SJSA1 (cell line): ENCODE measurements at regions not wholly inside any gene's neighbourhood (a gene's known extent, or its start where the extent isn't known, plus 50 kb on each side); places are given as distances from the start of the nearest gene placed in this dataset.

Source experiments
- DNase-seq, 2 experiments: peaks; one replicate each; pipeline ENCODE4 v3.0.0-alpha.2; 2015 to 2020; ENCODE audit warnings: low spot score in 2 of 2, low read depth in 1 of 2
- H3K27ac ChIP-seq: fragments of 250-450 bp; sonication (Bioruptor Pico); 2 replicates; pipeline ENCODE4 v1.5.1; 2020; ENCODE audit warnings: mild to moderate bottlenecking, moderate library complexity
- H3K27me3 ChIP-seq: fragments of 250-450 bp; sonication (Bioruptor Pico); replicated peaks from 2 replicates; pipeline ENCODE4 v1.5.1; 2020; ENCODE audit warnings: mild to moderate bottlenecking, moderate library complexity
- H3K36me3 ChIP-seq: fragments of 250-450 bp; sonication (Bioruptor Pico); 2 replicates; pipeline ENCODE4 v1.5.1; 2020; ENCODE audit warnings: mild to moderate bottlenecking
- H3K4me1 ChIP-seq: fragments of 250-450 bp; sonication (Bioruptor Pico); replicated peaks from 2 replicates; pipeline ENCODE4 v1.6.1; 2021; ENCODE audit warnings: mild to moderate bottlenecking
- H3K4me3 ChIP-seq: fragments of 250-450 bp; sonication (Bioruptor Pico); 2 replicates; pipeline ENCODE4 v1.5.1; 2020; ENCODE audit warnings: mild to moderate bottlenecking
- H3K9me3 ChIP-seq: fragments of 250-450 bp; sonication (Bioruptor Pico); replicated peaks from 2 replicates; pipeline ENCODE4 v1.5.1; 2020; ENCODE audit warnings: mild to moderate bottlenecking

GRCh38 chr4:175166020-175166419 is 247.9 kb downstream of the ADAM29 start:
- H3K4me1 ChIP-seq: no peaks in the 10 kb centered on the region
- no peaks in the 10 kb centered on the region for H3K9me3 ChIP-seq
- H3K27ac ChIP-seq: no peak overlapping the region
- no peak for DNase-seq
- H3K27me3 ChIP-seq: no peaks in the 10 kb centered on the region
- no peaks in the 10 kb centered on the region for H3K36me3 ChIP-seq
- H3K4me3 ChIP-seq: no peak overlapping the region

DNA sequence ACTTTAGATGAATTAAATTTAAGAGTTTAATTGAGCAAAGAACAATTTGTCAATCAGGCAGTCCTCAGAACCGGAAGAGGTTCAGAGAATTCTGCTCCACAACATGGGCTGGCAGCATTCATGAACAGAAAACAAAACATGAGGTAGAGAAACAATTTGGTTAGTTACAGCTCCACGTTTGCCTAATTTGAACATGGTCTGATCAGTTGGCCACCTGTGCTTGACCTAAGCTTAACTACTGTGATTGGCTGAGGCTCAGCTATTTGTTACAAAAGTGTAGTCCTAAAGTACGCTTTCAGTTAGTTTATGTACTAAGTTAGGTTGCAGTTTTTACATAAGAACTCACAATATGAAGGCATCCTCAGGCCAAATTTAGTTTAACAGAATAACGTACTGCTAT is 258.6 kb downstream of the ADAM29 start:
- Histone ChIP-seq H3K36me3 (no peaks in the 10 kb centered on the region), H3K4me3 (no peak overlapping the region), H3K27me3 (no peaks in the 10 kb centered on the region), H3K9me3 (no peaks in the 10 kb centered on the region), H3K27ac (no peak overlapping the region), H3K4me1 (no peaks in the 10 kb centered on the region)
- no peak for DNase-seq

GRCh38 chr4:175190654-175191053 is 272.5 kb downstream of the ADAM29 start:
- no peak for DNase-seq
- H3K36me3 ChIP-seq: no peaks in the 10 kb centered on the region
- H3K9me3 ChIP-seq: no peaks in the 10 kb centered on the region
- no peak overlapping the region for H3K4me3 ChIP-seq
- no peak overlapping the region for H3K27ac ChIP-seq
- H3K27me3 ChIP-seq: no peaks in the 10 kb centered on the region
- H3K4me1 ChIP-seq: no peaks in the 10 kb centered on the region

GRCh38 chr4:175198056-175198455 is 279.9 kb downstream of the ADAM29 start:
- H3K27me3 ChIP-seq: no peaks in the 10 kb centered on the region

GRCh38 chr4:175215208-175215607 is 297.1 kb downstream of the ADAM29 start:
- Histone ChIP-seq H3K27ac (no peak overlapping the region), H3K4me1 (no peaks in the 10 kb centered on the region), H3K9me3 (no peaks in the 10 kb centered on the region), H3K4me3 (no peak overlapping the region), H3K36me3 (no peaks in the 10 kb centered on the region), H3K27me3 (no peaks in the 10 kb centered on the region)
- no peak for DNase-seq

More at GRCh38 chr4:175198056-175198455, 279.9 kb downstream of the ADAM29 start:
- Histone ChIP-seq H3K4me3 (no peak overlapping the region), H3K9me3 (no peaks in the 10 kb centered on the region), H3K4me1 (no peaks in the 10 kb centered on the region), H3K27ac (no peak overlapping the region), H3K36me3 (no peaks in the 10 kb centered on the region)
- no peak for DNase-seq

DNA sequence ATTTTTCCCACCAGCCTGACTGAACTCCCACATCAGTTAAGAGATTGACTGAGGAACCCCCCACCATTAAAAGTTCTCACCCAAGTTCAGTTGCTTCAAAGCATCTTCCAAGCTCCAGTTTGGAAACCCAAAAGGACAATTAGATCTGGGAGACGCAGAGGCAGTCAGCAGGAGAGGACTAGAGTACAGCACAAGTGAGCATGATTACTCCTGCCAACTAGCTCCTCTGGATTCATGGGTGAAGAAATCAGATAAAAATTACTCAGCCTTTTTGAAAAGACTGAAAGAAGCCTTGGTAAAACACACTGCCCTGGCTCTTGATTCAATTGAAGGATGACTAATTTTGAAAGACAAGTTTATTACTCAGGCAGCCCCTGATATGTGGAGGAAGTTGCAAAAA is 297.5 kb downstream of the ADAM29 start:
- Histone ChIP-seq H3K27ac (no peak overlapping the region), H3K27me3 (no peaks in the 10 kb centered on the region), H3K4me3 (no peak overlapping the region), H3K4me1 (no peaks in the 10 kb centered on the region), H3K36me3 (no peaks in the 10 kb centered on the region), H3K9me3 (no peaks in the 10 kb centered on the region)
- DNase-seq: no peak

DNA sequence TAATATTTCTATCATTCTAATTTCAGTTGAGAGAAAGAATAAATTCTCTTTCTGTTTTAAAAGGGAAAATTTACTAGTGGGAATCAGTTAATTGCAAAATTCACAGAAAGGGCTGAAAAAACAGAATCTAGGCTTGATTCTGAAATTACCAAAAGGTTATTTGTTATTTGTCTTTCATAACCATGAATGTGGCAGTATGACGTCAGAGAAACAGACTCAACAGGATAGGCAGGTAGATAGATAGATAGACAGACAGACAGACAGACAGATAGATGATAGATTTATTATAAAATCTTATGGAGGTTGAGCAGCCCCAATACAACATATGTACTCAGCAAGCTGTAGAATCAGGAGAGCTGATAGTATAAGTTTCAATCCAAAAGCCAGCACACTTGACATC is 311.0 kb downstream of the ADAM29 start:
- H3K27me3 ChIP-seq: no peaks in the 10 kb centered on the region
- H3K9me3 ChIP-seq: no peaks in the 10 kb centered on the region
- H3K36me3 ChIP-seq: no peaks in the 10 kb centered on the region
- no peak for DNase-seq
- no peak overlapping the region for H3K27ac ChIP-seq
- no peak overlapping the region for H3K4me3 ChIP-seq
- H3K4me1 ChIP-seq: no peaks in the 10 kb centered on the region

- Histone ChIP-seq H3K36me3 (no peaks in the 10 kb centered on the region), H3K27ac (no peak overlapping the region), H3K9me3 (no peaks in the 10 kb centered on the region), H3K4me3 (no peak overlapping the region), H3K4me1 (no peaks in the 10 kb centered on the region), H3K27me3 (no peaks in the 10 kb centered on the region)
- DNase-seq: no peak
These were observed 316.0 kb downstream of the ADAM29 start for GRCh38 chr4:175234162-175234561.

DNA sequence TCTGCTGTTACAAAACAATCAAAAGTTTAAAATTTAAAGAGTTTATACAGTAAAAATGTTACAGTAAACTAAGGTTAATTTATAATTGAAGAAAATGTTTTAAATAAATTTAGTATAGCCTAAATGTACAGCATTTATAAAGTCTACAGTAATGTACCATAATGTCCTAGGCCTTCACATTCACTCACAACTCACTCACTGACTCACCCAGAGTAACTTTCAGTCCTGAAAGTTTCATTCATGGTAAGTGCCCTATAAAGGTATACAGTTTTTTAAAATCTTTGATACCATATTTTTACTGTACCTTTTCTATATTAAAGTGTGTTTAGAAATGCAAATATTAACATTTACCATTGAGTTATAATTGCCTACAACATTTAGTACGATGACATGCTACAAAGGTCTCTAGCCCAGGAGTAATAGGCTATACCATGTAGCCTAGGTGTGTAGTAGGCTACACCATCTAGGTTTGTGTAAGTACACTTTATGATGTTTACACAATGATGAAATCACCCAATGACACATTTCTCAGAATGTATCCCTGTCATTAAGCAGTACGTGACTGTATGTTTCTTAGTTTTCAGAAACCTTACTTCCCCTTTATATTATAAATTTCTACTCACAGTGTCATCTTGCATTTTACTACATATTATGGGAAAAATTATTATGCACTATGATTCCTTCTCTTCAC is 320.8 kb downstream of the ADAM29 start:
- Histone ChIP-seq H3K27ac (no peak overlapping the region), H3K4me3 (no peak overlapping the region), H3K27me3 (no peaks in the 10 kb centered on the region), H3K36me3 (no peaks in the 10 kb centered on the region), H3K9me3 (no peaks in the 10 kb centered on the region), H3K4me1 (no peaks in the 10 kb centered on the region)
- DNase-seq: no peak

DNA sequence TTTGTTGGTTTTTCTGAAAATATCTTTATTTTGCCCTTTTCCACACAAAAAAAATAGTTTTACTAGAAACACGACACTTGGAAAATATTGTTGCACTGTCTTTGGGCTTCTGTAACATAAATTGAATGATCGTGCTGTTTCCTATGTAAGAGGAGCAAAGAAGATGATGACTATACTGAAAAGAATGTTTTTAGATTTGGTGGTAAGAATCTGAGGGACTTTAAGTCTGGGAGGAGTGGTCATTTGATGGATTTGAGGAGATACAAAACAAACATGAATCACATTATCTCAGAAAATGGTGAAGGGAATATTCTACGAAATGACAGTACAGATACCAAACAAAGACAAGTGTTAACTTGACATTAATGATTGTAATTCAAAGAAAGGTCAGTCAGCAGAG is 328.8 kb downstream of the ADAM29 start:
- no peak overlapping the region for H3K4me3 ChIP-seq
- no peak for DNase-seq
- no peak overlapping the region for H3K27ac ChIP-seq
- H3K9me3 ChIP-seq: no peaks in the 10 kb centered on the region
- H3K4me1 ChIP-seq: no peaks in the 10 kb centered on the region
- H3K27me3 ChIP-seq: no peaks in the 10 kb centered on the region
- no peaks in the 10 kb centered on the region for H3K36me3 ChIP-seq

GRCh38 chr4:175252642-175253041 is 334.5 kb downstream of the ADAM29 start:
- Histone ChIP-seq H3K27ac (no peak overlapping the region), H3K4me1 (no peaks in the 10 kb centered on the region), H3K4me3 (no peak overlapping the region), H3K36me3 (no peaks in the 10 kb centered on the region), H3K9me3 (no peaks in the 10 kb centered on the region), H3K27me3 (no peaks in the 10 kb centered on the region)
- no peak for DNase-seq

DNA sequence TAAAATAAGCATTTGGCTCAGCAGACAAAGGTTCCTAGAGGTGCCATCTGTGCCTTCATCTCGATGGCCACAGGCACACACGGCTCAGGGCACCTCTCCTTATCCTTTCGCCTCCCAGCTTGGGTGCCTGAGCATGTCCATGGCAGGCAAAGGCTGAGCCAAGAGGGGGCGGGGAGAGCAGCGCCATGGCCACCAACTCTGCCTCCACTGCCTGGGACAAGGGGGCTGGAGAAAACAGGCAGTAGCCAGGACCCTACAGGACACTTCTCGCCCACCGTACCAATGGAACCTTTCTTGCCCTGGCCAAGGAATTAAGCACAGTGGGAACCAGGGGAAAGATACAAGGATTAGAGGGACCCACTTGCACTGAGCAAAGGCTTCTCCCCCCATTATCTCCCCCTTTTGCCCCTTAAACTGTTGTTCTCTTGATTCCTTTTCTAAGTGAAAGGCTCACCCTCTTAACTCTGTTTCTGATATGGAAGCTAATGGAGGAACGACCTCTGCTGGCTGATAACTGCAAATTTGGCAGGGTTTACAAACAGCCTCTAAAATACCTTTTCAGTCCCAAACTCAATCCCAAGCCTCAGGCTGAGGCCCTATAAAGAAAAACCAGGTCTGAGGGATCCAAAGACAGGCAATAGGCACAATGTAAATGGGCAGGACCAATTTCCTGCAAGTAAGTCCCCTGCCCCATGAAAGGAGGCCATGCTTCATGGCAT is 335.2 kb downstream of the ADAM29 start:
- Histone ChIP-seq H3K27ac (no peak overlapping the region), H3K9me3 (no peaks in the 10 kb centered on the region), H3K4me3 (no peak overlapping the region), H3K27me3 (no peaks in the 10 kb centered on the region), H3K4me1 (no peaks in the 10 kb centered on the region), H3K36me3 (no peaks in the 10 kb centered on the region)
- DNase-seq: no peak

GRCh38 chr4:175263537-175263936 is 345.4 kb downstream of the ADAM29 start:
- no peak overlapping the region for H3K4me3 ChIP-seq
- no peaks in the 10 kb centered on the region for H3K4me1 ChIP-seq
- no peak overlapping the region for H3K27ac ChIP-seq
- no peaks in the 10 kb centered on the region for H3K27me3 ChIP-seq
- no peak for DNase-seq
- no peaks in the 10 kb centered on the region for H3K9me3 ChIP-seq
- H3K36me3 ChIP-seq: no peaks in the 10 kb centered on the region

DNA sequence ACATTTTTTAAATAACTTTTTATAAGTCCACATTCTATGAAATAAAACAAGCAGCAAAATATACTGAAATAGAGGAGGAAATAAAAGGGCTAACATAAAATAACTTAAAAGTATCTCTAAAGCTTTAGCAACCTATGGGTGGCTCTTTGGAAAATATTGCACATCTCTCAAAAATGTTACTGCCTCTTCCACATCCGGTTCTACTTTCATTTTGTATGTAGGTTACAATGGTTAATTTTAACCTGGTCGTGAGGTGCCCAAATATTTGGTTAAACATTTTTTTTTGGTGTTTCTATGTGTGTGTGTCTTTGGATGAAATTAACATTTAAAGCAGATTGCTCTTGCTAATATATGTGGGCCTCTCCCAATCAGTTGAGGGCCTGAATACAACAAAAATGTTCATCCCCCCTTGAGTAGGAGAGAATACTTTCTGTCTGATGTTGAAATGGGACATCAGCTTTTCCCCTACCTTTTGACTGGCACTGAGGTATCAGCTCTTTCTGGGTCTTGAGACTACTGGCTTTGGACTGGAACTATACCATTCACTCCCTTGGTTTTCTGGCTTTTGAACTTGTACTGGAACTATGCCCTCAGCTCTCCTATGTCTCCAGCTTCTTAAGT is 353.0 kb downstream of the ADAM29 start:
- H3K4me1 ChIP-seq: no peaks in the 10 kb centered on the region
- H3K27ac ChIP-seq: peak overlapping the region; percentile 21; the same call in 1 of the 2 replicates
- H3K9me3 ChIP-seq: no peaks in the 10 kb centered on the region
- H3K36me3 ChIP-seq: no peaks in the 10 kb centered on the region
- no peaks in the 10 kb centered on the region for H3K27me3 ChIP-seq
- no peak overlapping the region for H3K4me3 ChIP-seq
- DNase-seq: no peak
